GM23248 (cell line): ENCODE measurements at regions not wholly inside any gene's neighbourhood (a gene's known extent, or its start where the extent isn't known, plus 50 kb on each side); places are given as distances from the start of the nearest gene placed in this dataset.

Source experiments
- EZH2 ChIP-seq: fragments of 200-600 bp; sonication (generic); IDR thresholded peaks from 2 replicates; pipeline ENCODE4 v1.6.1; 2018; ENCODE audit warnings: antibody characterized with exemption, mild to moderate bottlenecking; ENCODE audit not compliant: insufficient read depth, poor library complexity, severe bottlenecking
- EZH2phosphoT487 ChIP-seq: fragments of 200-600 bp; sonication (generic); IDR thresholded peaks from 2 replicates; pipeline ENCODE4 v1.6.1; 2018; ENCODE audit warnings: antibody characterized with exemption, moderate library complexity, mild to moderate bottlenecking, low read depth; ENCODE audit not compliant: insufficient read depth

GRCh38 chrX:35625714-35626113 lies 172.4 kb upstream of the MAGEB16 start:
- TF ChIP-seq EZH2 (no peak), EZH2phosphoT487 (no peak)
